Gastrocnemius medialis (tissue), 4 donors: ENCODE measurements at regions not wholly inside any gene's neighbourhood (a gene's known extent, or its start where the extent isn't known, plus 50 kb on each side); places are given as distances from the start of the nearest gene placed in this dataset.
A peak's percentile ranks its signal among the peaks of the same experiment; 100 is the strongest.

Experiments used
- ATAC-seq, 2 donors: fragments of 150-250 bp; one replicate each; pipeline ENCODE4 v1.9.1; 2016
- DNase-seq, 2 donors: peaks; one replicate each; pipeline ENCODE4 v3.0.0-alpha.2; 2019
- H3K27ac ChIP-seq, 4 donors: fragments of 200-600 bp; sonication (generic); 1 replicate in 1 of 4; 2 replicates in 3 of 4; pipeline ENCODE4 v1.5.1; 2016 to 2018; ENCODE audit warnings: mild to moderate bottlenecking in 2 of 4, moderate library complexity in 1 of 4
- H3K27me3 ChIP-seq, 3 donors: fragments of 200-600 bp; sonication (generic) in 2 of 3; 1 replicate in 1 of 3; 2 replicates in 2 of 3; pipeline versions ENCODE4 v1.5.1 to v1.6.0; 2016 to 2019; ENCODE audit warnings: mild to moderate bottlenecking in 1 of 3, moderate library complexity in 1 of 3
- H3K36me3 ChIP-seq, 2 donors: fragments of 200-600 bp; sonication (generic) in 1 of 2; one replicate each; pipeline ENCODE4 v1.5.1; 2017 to 2018
- H3K4me1 ChIP-seq, 2 donors: fragments of 200-600 bp; sonication (generic) in 1 of 2; one replicate each; pipeline ENCODE4 v1.5.1; 2016 to 2017; ENCODE audit warnings: mild to moderate bottlenecking in 2 of 2
- H3K4me3 ChIP-seq, 4 donors: fragments of 200-600 bp; sonication (generic) in 3 of 4; 1 replicate in 1 of 4; 2 replicates in 3 of 4; pipeline ENCODE4 v1.5.1; 2016 to 2019; ENCODE audit warnings: mild to moderate bottlenecking in 2 of 4
- H3K9me3 ChIP-seq, 3 donors: fragments of 200-600 bp; sonication (generic) in 2 of 3; 1 replicate in 1 of 3; 2 replicates in 2 of 3; pipeline ENCODE4 v1.5.1; 2016 to 2019
- CTCF ChIP-seq, 5 experiments: fragments of 450-650 bp in 3 of 5; fragments of 200-600 bp in 2 of 5; sonication (generic) in 2 of 5; IDR thresholded peaks in 4 of 5; conservative IDR thresholded peaks in 1 of 5; 1 replicate in 4 of 5; 2 replicates in 1 of 5; pipeline ENCODE4 v1.5.1; 2016 to 2019; ENCODE audit warnings: antibody characterized with exemption in 5 of 5, mild to moderate bottlenecking in 3 of 5, moderate library complexity in 3 of 5
- POLR2A ChIP-seq, 2 donors: fragments of 450-650 bp; IDR thresholded peaks; one replicate each; pipeline ENCODE4 v1.6.1; 2017; ENCODE audit warnings: antibody characterized with exemption in 2 of 2, mild to moderate bottlenecking in 2 of 2, moderate library complexity in 2 of 2
- in situ Hi-C, 4 donors: fragments of 200-750 bp; cut with MboI; loops; one replicate each; pipeline versions ENCODE4 v1.15.0 to v1.8.0; 2017; ENCODE audit warnings: low sequenced_read_pairs in 4 of 4
- intact Hi-C: fragments of 100-400 bp; cut with DNase I; formaldehyde crosslinking; loops from one replicate; pipeline ENCODE4 v1.15.1; 2023; ENCODE audit warnings: low total_unique reads

- Histone ChIP-seq H3K4me1 (no peaks in the 10 kb centered on the region), H3K27ac (no peak overlapping the region), H3K36me3 (no peaks in the 10 kb centered on the region), H3K4me3 (no peak overlapping the region), H3K9me3 (no peaks in the 10 kb centered on the region), H3K27me3 (no peaks in the 10 kb centered on the region)
- DNase-seq (no peak), ATAC-seq (no peak)
- TF ChIP-seq POLR2A (IDR thresholded peaks at IDR 0.05) (no peak), CTCF (IDR thresholded peaks at IDR 0.05 in 4 of 5, conservative IDR thresholded peaks at IDR 0.05 in 1 of 5) (no peak)
- intact Hi-C loops (no loop called here), in situ Hi-C loops (no loop called here)
These were observed 639.5 kb upstream of the ADAMTS5 start for GRCh38 chr21:27606422-27606821.

- in situ Hi-C loops = no loop called here
- ATAC-seq = no peak
These were observed 629.3 kb upstream of the ADAMTS5 start for GRCh38 chr21:27596196-27596595.

GRCh38 chr21:27595716-27596115 is 628.8 kb upstream of the ADAMTS5 start:
- H3K27ac ChIP-seq = no peak overlapping the region
- no peaks in the 10 kb centered on the region for H3K27me3 ChIP-seq
- H3K36me3 ChIP-seq = no peaks in the 10 kb centered on the region
- in situ Hi-C loops = no loop called here
- H3K4me3 ChIP-seq = no peak overlapping the region
- intact Hi-C loops = no loop called here
- ATAC-seq = no peak
- no peaks in the 10 kb centered on the region for H3K9me3 ChIP-seq
- TF ChIP-seq POLR2A (IDR thresholded peaks at IDR 0.05) (no peak), CTCF (IDR thresholded peaks at IDR 0.05 in 4 of 5, conservative IDR thresholded peaks at IDR 0.05 in 1 of 5) (no peak)
- no peaks in the 10 kb centered on the region for H3K4me1 ChIP-seq
- DNase-seq = no peak

More at GRCh38 chr21:27596196-27596595, 629.3 kb upstream of the ADAMTS5 start:
- Histone ChIP-seq H3K4me1 (no peaks in the 10 kb centered on the region), H3K27me3 (no peaks in the 10 kb centered on the region), H3K4me3 (no peak overlapping the region), H3K36me3 (no peaks in the 10 kb centered on the region), H3K9me3 (no peaks in the 10 kb centered on the region), H3K27ac (no peak overlapping the region)
- TF ChIP-seq POLR2A (IDR thresholded peaks at IDR 0.05) (no peak), CTCF (IDR thresholded peaks at IDR 0.05 in 4 of 5, conservative IDR thresholded peaks at IDR 0.05 in 1 of 5) (no peak)
- intact Hi-C loops = no loop called here
- no peak for DNase-seq

DNA sequence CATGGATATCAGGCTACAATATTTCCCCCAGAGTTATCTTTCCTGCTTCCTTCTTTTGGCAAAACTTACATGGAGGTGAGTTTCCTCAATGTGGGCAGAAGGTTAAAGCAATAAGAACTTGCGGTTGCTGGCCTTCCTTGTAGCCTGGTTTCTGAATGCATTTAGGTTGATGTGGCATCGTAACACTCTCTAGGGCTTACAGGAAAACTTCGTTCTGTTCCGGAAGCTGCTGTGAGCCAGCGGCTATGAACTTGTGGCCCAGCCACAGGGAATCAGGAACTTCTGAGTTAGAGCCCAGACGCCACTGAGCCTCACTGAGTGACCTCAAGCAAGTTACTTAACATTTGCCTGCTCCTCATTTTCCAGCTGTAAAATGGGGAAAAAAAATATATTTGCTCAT is 623.4 kb upstream of the ADAMTS5 start:
- H3K36me3 ChIP-seq = no peaks in the 10 kb centered on the region
- H3K4me3 ChIP-seq = peak overlapping the region in 1 of 4 donors; percentile 21

More for the DNA sequence above, 623.4 kb upstream of the ADAMTS5 start:
- in situ Hi-C loops = no loop called here
- DNase-seq = peak in 1 of 2 donors; percentile 23
- peaks cover 0 to 4% of the 10 kb centered on the region in 2 donors for H3K4me1 ChIP-seq
- no peaks in the 10 kb centered on the region for H3K27me3 ChIP-seq
- peak in 1 of 2 donors; percentile 61 for ATAC-seq
- H3K27ac ChIP-seq = no peak overlapping the region
- intact Hi-C loops = no loop called here
- H3K9me3 ChIP-seq = no peaks in the 10 kb centered on the region
- TF ChIP-seq POLR2A (IDR thresholded peaks at IDR 0.05) = no peak
- no peak for TF ChIP-seq CTCF (IDR thresholded peaks at IDR 0.05 in 4 of 5, conservative IDR thresholded peaks at IDR 0.05 in 1 of 5)
